Transverse colon (tissue), 4 donors: ENCODE measurements at regions not wholly inside any gene's neighbourhood (a gene's known extent, or its start where the extent isn't known, plus 50 kb on each side); places are given as distances from the start of the nearest gene placed in this dataset.

Experiments used
- DNase-seq: peaks from one replicate; pipeline ENCODE4 v3.0.0-alpha.2; 2019
- H3K27ac ChIP-seq, 4 donors: fragments of 200-600 bp; sonication (generic); 2 replicates each; pipeline ENCODE4 v1.5.1; 2016 to 2018; ENCODE audit warnings: inconsistent platforms in 4 of 4
- H3K27me3 ChIP-seq: fragments of 200-600 bp; sonication (generic); 2 replicates; pipeline ENCODE4 v1.5.1; 2017; ENCODE audit warnings: inconsistent platforms
- H3K36me3 ChIP-seq, 4 donors: fragments of 200-600 bp; sonication (generic); 2 replicates each; pipeline ENCODE4 v1.5.1; 2017 to 2019; ENCODE audit warnings: inconsistent platforms in 4 of 4
- H3K4me1 ChIP-seq, 4 donors: fragments of 200-600 bp; sonication (generic); 2 replicates each; pipeline ENCODE4 v1.5.1; 2017 to 2020; ENCODE audit warnings: inconsistent platforms in 4 of 4
- H3K4me3 ChIP-seq, 4 donors: fragments of 200-600 bp; sonication (generic); 1 replicate in 1 of 4; 2 replicates in 3 of 4; pipeline versions ENCODE4 v1.5.1 to v1.6.1; 2017 to 2019; ENCODE audit warnings: inconsistent platforms in 4 of 4
- H3K9me3 ChIP-seq, 2 donors: fragments of 200-600 bp; sonication (generic); 2 replicates each; pipeline ENCODE4 v1.5.1; 2017 to 2019; ENCODE audit warnings: inconsistent platforms in 2 of 2
- EP300 ChIP-seq: sonication (generic); formaldehyde crosslinking; IDR thresholded peaks from one replicate; pipeline ENCODE4 v1.6.1; 2017; ENCODE audit warnings: antibody characterized with exemption, low read depth
- POLR2A ChIP-seq: fragments of 450-650 bp; IDR thresholded peaks from one replicate; pipeline ENCODE4 v1.6.1; 2016; ENCODE audit warnings: antibody characterized with exemption, mild to moderate bottlenecking, moderate library complexity
- POLR2AphosphoS5 ChIP-seq, 3 donors: sonication (generic); formaldehyde crosslinking; IDR thresholded peaks; one replicate each; pipeline ENCODE4 v1.6.1; 2016; ENCODE audit warnings: antibody characterized with exemption in 3 of 3
- WGBS, 2 donors: methylation state at CpG; one replicate each; pipeline ENCODE4 v1.1.5; 2018; ENCODE audit warnings: low coverage in 1 of 2; 5-methylcytosine and 5-hydroxymethylcytosine counted together
- in situ Hi-C, 4 donors: fragments of 200-750 bp; cut with MboI; loops; one replicate each; pipeline versions ENCODE4 v1.15.0 to v1.15.1; 2017; ENCODE audit warnings: low sequenced_read_pairs in 3 of 4, low pct_ligation_motif_present in 1 of 4, low pct_unique_long_range_greater_than_20kb in 1 of 4
- intact Hi-C: fragments of 100-400 bp; cut with DNase I; formaldehyde crosslinking; loops from one replicate; pipeline ENCODE4 v1.15.1; 2023; ENCODE audit warnings: low total_unique reads
- TF ChIP-seq, protein P1 (sequence below), 5 experiments: fragments of 200-600 bp in 3 of 5; fragments of 450-650 bp in 2 of 5; sonication (generic) in 3 of 5; IDR thresholded peaks; 1 replicate in 2 of 5; 2 replicates in 3 of 5; pipeline ENCODE4 v1.5.1; 2016 to 2017; ENCODE audit warnings: antibody characterized with exemption in 5 of 5, inconsistent platforms in 3 of 5, mild to moderate bottlenecking in 2 of 5, moderate library complexity in 1 of 5

DNA sequence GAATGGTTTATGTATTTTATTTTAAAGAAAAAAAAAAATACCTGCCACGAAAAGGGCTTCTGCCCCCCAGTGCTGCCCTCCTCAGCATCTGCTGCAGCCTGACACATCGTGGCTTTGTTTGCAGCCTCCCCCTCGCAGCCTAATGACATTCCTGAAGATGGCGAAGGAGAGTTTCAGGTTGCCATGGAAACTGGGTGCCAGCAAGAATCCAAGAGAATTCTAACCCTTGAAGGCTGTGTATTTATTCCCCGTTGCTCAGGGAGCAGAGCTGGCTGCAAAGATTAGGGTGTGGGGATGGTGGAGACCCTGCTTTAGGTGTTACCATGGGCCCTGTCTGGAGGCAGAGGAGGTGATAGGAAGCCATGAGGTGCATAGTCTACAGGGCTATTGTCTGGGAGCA is 126.6 kb downstream of the NSG2 start:
- H3K27ac ChIP-seq = no peak overlapping the region
- no peaks in the 10 kb centered on the region for H3K9me3 ChIP-seq
- H3K36me3 ChIP-seq = no peaks in the 10 kb centered on the region
- no peak overlapping the region for H3K4me3 ChIP-seq
- no peak for DNase-seq
- no peaks in the 10 kb centered on the region for H3K4me1 ChIP-seq
- in situ Hi-C loops (no loop called here), intact Hi-C loops (no loop called here)
- TF ChIP-seq EP300 (no peak), POLR2A (no peak), POLR2AphosphoS5 (IDR thresholded peaks at IDR 0.05) (no peak)
- TF ChIP-seq, protein P1, sequence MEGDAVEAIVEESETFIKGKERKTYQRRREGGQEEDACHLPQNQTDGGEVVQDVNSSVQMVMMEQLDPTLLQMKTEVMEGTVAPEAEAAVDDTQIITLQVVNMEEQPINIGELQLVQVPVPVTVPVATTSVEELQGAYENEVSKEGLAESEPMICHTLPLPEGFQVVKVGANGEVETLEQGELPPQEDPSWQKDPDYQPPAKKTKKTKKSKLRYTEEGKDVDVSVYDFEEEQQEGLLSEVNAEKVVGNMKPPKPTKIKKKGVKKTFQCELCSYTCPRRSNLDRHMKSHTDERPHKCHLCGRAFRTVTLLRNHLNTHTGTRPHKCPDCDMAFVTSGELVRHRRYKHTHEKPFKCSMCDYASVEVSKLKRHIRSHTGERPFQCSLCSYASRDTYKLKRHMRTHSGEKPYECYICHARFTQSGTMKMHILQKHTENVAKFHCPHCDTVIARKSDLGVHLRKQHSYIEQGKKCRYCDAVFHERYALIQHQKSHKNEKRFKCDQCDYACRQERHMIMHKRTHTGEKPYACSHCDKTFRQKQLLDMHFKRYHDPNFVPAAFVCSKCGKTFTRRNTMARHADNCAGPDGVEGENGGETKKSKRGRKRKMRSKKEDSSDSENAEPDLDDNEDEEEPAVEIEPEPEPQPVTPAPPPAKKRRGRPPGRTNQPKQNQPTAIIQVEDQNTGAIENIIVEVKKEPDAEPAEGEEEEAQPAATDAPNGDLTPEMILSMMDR (IDR thresholded peaks at IDR 0.05) = no peak
- WGBS, 2 donors = 11 to 17% methylated on average over 5 of the region's 5 CpGs
- no peaks in the 10 kb centered on the region for H3K27me3 ChIP-seq

DNA sequence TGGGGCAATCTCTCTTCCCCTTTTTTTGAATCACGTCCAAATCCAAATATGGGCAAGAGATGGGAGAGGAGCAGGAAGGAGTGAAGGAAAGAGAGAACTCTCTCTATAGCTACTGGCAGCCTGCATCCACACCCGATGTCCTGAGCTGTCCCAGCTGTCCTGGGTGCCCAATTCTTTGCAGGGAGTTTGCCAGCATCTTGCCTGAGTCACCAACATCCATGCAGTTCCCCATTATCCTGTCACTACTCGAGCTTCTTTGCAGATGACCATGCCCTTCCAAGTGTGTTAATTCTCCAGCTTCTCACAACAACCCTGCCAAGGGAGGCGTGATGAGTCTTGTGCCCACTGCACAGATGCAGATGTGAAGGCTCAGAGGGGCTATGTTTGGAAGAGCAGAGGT is 127.1 kb downstream of the NSG2 start:
- intact Hi-C loops = no loop called here
- no peak for TF ChIP-seq POLR2AphosphoS5 (IDR thresholded peaks at IDR 0.05)
- no peak for TF ChIP-seq POLR2A
- TF ChIP-seq EP300 = no peak
- TF ChIP-seq, protein P1 (IDR thresholded peaks at IDR 0.05) = no peak

DNA sequence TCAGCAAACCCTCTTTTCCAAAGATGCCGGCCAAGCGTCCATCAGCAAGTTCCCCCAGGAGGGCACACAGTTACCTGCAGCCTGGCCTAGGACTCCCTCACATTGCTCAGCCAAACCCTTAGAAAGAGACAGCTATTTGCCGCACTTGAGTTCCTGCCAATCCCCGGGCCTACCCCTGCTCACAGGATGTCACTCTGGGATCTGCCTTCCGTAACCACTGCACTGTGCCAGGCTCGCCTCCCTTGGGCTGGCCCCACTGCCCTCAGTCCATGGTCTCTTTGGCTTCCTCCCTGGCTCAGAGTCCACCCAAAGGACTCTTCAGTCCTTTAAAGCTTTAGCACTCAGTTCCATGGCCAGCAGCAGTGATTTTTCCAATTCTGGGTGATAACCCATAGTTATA is 128.3 kb downstream of the NSG2 start:
- H3K9me3 ChIP-seq = no peaks in the 10 kb centered on the region
- H3K27ac ChIP-seq = no peak overlapping the region
- intact Hi-C loops (no loop called here), in situ Hi-C loops (no loop called here)
- WGBS, 2 donors = 81% methylated on average over 6 of the region's 6 CpGs; no CpG with 5 or more reads in 1 of the 2 donors
- H3K27me3 ChIP-seq = no peaks in the 10 kb centered on the region
- H3K4me3 ChIP-seq = no peak overlapping the region
- DNase-seq = no peak
- no peaks in the 10 kb centered on the region for H3K4me1 ChIP-seq
- H3K36me3 ChIP-seq = no peaks in the 10 kb centered on the region
- TF ChIP-seq, protein P1 (IDR thresholded peaks at IDR 0.05) = no peak
- no peak for TF ChIP-seq POLR2AphosphoS5 (IDR thresholded peaks at IDR 0.05)

More for the DNA sequence above, 127.1 kb downstream of the NSG2 start:
- 7 to 40% methylated on average over 3 to 4 of the region's 4 CpGs for WGBS, 2 donors
- in situ Hi-C loops = no loop called here
- Histone ChIP-seq H3K4me1 (no peaks in the 10 kb centered on the region), H3K4me3 (no peak overlapping the region), H3K9me3 (no peaks in the 10 kb centered on the region), H3K27ac (no peak overlapping the region), H3K36me3 (no peaks in the 10 kb centered on the region), H3K27me3 (no peaks in the 10 kb centered on the region)
- DNase-seq = no peak

GRCh38 chr5:174175716-174176268 is 130.3 kb downstream of the NSG2 start:
- H3K36me3 ChIP-seq = no peaks in the 10 kb centered on the region
- in situ Hi-C loops = no loop called here
- WGBS, 2 donors = 52 to 60% methylated on average over 4 to 12 of the region's 12 CpGs

More at GRCh38 chr5:174175716-174176268, 130.3 kb downstream of the NSG2 start:
- no peaks in the 10 kb centered on the region for H3K27me3 ChIP-seq
- H3K4me3 ChIP-seq = no peak overlapping the region
- H3K4me1 ChIP-seq = no peaks in the 10 kb centered on the region
- no peak overlapping the region for H3K27ac ChIP-seq
- no peak for DNase-seq
- TF ChIP-seq POLR2AphosphoS5 (IDR thresholded peaks at IDR 0.05) = no peak
- TF ChIP-seq POLR2A = no peak
- no peak for TF ChIP-seq EP300
- TF ChIP-seq, protein P1 (IDR thresholded peaks at IDR 0.05) = no peak
- intact Hi-C loops = no loop called here
- H3K9me3 ChIP-seq = no peaks in the 10 kb centered on the region
